ENCODE measurements at regions not wholly inside any gene's neighbourhood (a gene's known extent, or its start where the extent isn't known, plus 50 kb on each side); places are given as distances from the start of the nearest gene placed in this dataset.

DNA sequence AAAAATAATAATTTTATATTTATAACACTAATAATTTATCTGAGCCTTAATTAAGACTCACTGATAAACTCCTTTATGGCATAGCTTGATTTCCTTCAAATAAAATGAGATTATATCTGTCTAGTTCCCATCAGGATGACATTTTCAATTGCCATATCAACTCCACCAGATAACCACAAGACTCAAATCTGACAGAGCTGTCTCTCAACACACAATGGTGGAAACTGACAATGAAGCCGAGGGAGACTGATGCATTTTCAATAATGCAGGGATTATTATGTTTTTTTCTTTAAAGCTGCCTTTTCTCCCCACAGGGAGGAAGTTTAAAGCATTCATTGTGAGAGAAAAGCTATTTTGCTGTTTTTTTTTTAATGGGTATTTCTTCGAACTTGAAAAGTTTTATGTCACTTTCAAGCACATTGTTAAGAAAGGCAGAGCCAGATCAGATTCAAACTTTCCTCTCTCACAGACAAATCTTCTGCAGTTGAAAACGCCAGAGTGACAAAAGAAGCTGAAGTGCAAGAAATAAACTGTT lies 1326.9 kb upstream of the MIR17HG start:
- H3K4me1 ChIP-seq (ENCODE audit: insufficient read depth, low read length): no peaks in the 10 kb centered on the region
- ChIA-PET CTCF (no interaction called here), POLR2A (ENCODE audit: unreplicated experiment) (no interaction called here)
- DNase-seq (no peak), ATAC-seq (no peak)
- no peak overlapping the region for H3K4me3 ChIP-seq (ENCODE audit: low read length)
- H3K4me2 ChIP-seq (ENCODE audit: low read length): no peak overlapping the region
- H3F3A ChIP-seq (ENCODE audit: low read length, unreplicated experiment): no peaks in the 10 kb centered on the region
- H3K79me2 ChIP-seq (ENCODE audit: low read length): no peaks in the 10 kb centered on the region
- H3K9me3 ChIP-seq (ENCODE audit: low read length): no peaks in the 10 kb centered on the region
- no peaks in the 10 kb centered on the region for H3K36me3 ChIP-seq (ENCODE audit: low read depth, low read length)
- 0 out of 2 replicates have a peak overlapping the region, but pooled peaks have one; percentile 42 for H2AFZ ChIP-seq (ENCODE audit: low read length)
- TF ChIP-seq EZH2 (IDR thresholded peaks at IDR 0.05; ENCODE audit: low read length, unreplicated experiment): no peak
- TF ChIP-seq EZH2phosphoT487 (IDR thresholded peaks at IDR 0.05; ENCODE audit: borderline replicate concordance, low read length): no peak
- TF ChIP-seq, protein P1, sequence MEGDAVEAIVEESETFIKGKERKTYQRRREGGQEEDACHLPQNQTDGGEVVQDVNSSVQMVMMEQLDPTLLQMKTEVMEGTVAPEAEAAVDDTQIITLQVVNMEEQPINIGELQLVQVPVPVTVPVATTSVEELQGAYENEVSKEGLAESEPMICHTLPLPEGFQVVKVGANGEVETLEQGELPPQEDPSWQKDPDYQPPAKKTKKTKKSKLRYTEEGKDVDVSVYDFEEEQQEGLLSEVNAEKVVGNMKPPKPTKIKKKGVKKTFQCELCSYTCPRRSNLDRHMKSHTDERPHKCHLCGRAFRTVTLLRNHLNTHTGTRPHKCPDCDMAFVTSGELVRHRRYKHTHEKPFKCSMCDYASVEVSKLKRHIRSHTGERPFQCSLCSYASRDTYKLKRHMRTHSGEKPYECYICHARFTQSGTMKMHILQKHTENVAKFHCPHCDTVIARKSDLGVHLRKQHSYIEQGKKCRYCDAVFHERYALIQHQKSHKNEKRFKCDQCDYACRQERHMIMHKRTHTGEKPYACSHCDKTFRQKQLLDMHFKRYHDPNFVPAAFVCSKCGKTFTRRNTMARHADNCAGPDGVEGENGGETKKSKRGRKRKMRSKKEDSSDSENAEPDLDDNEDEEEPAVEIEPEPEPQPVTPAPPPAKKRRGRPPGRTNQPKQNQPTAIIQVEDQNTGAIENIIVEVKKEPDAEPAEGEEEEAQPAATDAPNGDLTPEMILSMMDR (conservative IDR thresholded peaks at IDR 0.05; ENCODE audit: low read depth, low read length): no peak
- intact Hi-C loops (cut with micrococcal nuclease): no loop called here
- H3K27me3 ChIP-seq (ENCODE audit: low read length): no peaks in the 10 kb centered on the region
- no peak overlapping the region for H3K27ac ChIP-seq (ENCODE audit: low read length)
- no TSS peak for BruUV-seq (replicated peaks)
- no peak overlapping the region for H3K9ac ChIP-seq (ENCODE audit: low read length)
- no peaks in the 10 kb centered on the region for H3K9me2 ChIP-seq (replicated peaks; ENCODE audit: low read length)
- no peaks in the 10 kb centered on the region for H4K20me1 ChIP-seq (ENCODE audit: low read length)

- Histone ChIP-seq H3K27me3 (ENCODE audit: low read length) (no peaks in the 10 kb centered on the region), H3K9ac (ENCODE audit: low read length) (no peak overlapping the region), H3K79me2 (ENCODE audit: low read length) (no peaks in the 10 kb centered on the region), H3F3A (ENCODE audit: low read length, unreplicated experiment) (no peaks in the 10 kb centered on the region), H4K20me1 (ENCODE audit: low read length) (no peaks in the 10 kb centered on the region), H3K9me3 (ENCODE audit: low read length) (no peaks in the 10 kb centered on the region), H3K4me1 (ENCODE audit: insufficient read depth, low read length) (no peaks in the 10 kb centered on the region), H3K27ac (ENCODE audit: low read length) (no peak overlapping the region), H3K4me3 (ENCODE audit: low read length) (no peak overlapping the region), H3K4me2 (ENCODE audit: low read length) (no peak overlapping the region), H2AFZ (ENCODE audit: low read length) (no peak overlapping the region), H3K36me3 (ENCODE audit: low read depth, low read length) (no peaks in the 10 kb centered on the region), H3K9me2 (replicated peaks; ENCODE audit: low read length) (no peaks in the 10 kb centered on the region)
- no TSS peak for BruUV-seq (replicated peaks)
- DNase-seq (no peak), ATAC-seq (no peak)
- POLR2A ChIA-PET (ENCODE audit: unreplicated experiment): no interaction called here
- no peak for TF ChIP-seq EZH2 (IDR thresholded peaks at IDR 0.05; ENCODE audit: low read length, unreplicated experiment)
- TF ChIP-seq, protein P1 (conservative IDR thresholded peaks at IDR 0.05; ENCODE audit: low read depth, low read length): no peak
- no peak for TF ChIP-seq EZH2phosphoT487 (IDR thresholded peaks at IDR 0.05; ENCODE audit: borderline replicate concordance, low read length)
- CTCF ChIA-PET: no interaction called here
- intact Hi-C loops (cut with micrococcal nuclease): no loop called here
These were observed 1320.1 kb upstream of the MIR17HG start for GRCh38 chr13:90027409-90027808.

GRCh38 chr13:90032313-90032712 lies 1315.2 kb upstream of the MIR17HG start:
- no peak overlapping the region for H3K4me2 ChIP-seq (ENCODE audit: low read length)
- H4K20me1 ChIP-seq (ENCODE audit: low read length): no peaks in the 10 kb centered on the region
- POLR2A ChIA-PET (ENCODE audit: unreplicated experiment): no interaction called here
- no peaks in the 10 kb centered on the region for H3F3A ChIP-seq (ENCODE audit: low read length, unreplicated experiment)
- H3K9me3 ChIP-seq (ENCODE audit: low read length): no peaks in the 10 kb centered on the region
- no peak overlapping the region for H3K4me3 ChIP-seq (ENCODE audit: low read length)
- TF ChIP-seq EZH2 (IDR thresholded peaks at IDR 0.05; ENCODE audit: low read length, unreplicated experiment) (no peak), EZH2phosphoT487 (IDR thresholded peaks at IDR 0.05; ENCODE audit: borderline replicate concordance, low read length) (no peak)
- TF ChIP-seq, protein P1 (conservative IDR thresholded peaks at IDR 0.05; ENCODE audit: low read depth, low read length): no peak
- no peak overlapping the region for H2AFZ ChIP-seq (ENCODE audit: low read length)
- no TSS peak for BruUV-seq (replicated peaks)
- DNase-seq (no peak), ATAC-seq (no peak)
- no peaks in the 10 kb centered on the region for H3K36me3 ChIP-seq (ENCODE audit: low read depth, low read length)
- intact Hi-C loops (cut with micrococcal nuclease): no loop called here
- no peaks in the 10 kb centered on the region for H3K79me2 ChIP-seq (ENCODE audit: low read length)
- CTCF ChIA-PET: no interaction called here
- no peaks in the 10 kb centered on the region for H3K27me3 ChIP-seq (ENCODE audit: low read length)
- H3K4me1 ChIP-seq (ENCODE audit: insufficient read depth, low read length): no peaks in the 10 kb centered on the region
- H3K27ac ChIP-seq (ENCODE audit: low read length): no peak overlapping the region
- no peak overlapping the region for H3K9ac ChIP-seq (ENCODE audit: low read length)
- no peaks in the 10 kb centered on the region for H3K9me2 ChIP-seq (replicated peaks; ENCODE audit: low read length)
